ENCODE measurements at regions not wholly inside any gene's neighbourhood (a gene's known extent, or its start where the extent isn't known, plus 50 kb on each side); places are given as distances from the start of the nearest gene placed in this dataset.
"Not testable (repeated sequence)": the region's sequence is repeated elsewhere in the genome, so short reads cannot be mapped to it uniquely, and the experiment has no call there.

- no peak for DNase-seq (ENCODE audit: low read depth, low spot score)
Observed at GRCh38 chr6:137399881-137400443, 94.2 kb downstream of the OLIG3 start.

DNA sequence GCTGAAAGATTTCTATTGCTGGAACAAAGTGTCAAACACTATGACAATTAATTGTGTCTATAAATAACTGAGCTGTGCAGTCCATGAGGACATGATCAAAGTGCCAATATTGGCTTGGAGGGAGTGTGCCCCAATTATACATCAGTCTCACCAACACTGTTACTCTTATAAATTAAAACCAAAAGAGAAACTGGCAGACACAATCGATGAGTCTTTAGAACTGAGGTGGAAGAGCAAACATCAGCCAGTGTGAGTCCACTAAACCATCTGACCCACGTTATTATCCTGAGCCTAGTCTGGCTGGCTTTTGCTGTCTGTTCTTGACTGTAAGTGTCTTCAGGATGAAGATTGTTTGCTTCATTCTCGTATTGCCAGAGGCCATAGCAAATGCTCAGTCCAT lies 98.9 kb downstream of the OLIG3 start:
- no peak for DNase-seq (ENCODE audit: low read depth, low spot score)

DNA sequence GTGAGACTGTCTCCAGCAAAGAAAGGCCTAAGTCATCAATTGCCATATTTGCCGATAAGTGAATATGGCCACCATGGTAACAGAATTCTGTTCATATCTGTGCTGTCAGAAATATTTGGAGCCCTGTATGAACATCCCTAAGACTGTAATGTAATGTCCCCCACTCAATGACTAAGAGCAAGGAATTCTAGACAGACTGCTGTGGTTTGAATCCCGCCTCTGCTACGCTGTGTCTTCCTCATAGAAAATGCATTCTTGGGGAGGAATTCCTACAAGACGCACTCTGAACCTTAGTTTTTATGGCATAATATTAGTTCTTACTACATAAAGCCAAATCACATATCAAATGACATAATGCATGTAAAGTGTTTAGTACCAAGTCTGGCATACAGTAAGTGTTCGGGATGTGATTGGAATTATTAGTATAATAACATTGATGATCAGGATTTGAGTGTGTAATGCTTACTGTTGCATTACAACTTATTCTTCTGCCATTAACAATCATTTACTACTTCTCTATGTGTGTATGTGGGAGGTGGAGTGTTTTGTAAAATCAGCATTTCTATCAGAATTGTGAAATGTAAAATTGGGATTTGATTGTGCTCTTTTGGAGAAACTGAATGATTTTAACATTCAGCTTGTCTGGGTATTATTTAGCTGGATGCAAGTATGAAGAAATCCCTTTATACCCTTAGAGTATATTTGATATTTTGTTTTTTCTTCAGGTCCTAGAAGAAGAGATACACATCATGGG lies 103.0 kb downstream of the OLIG3 start:
- DNase-seq (ENCODE audit: low read depth, low spot score): no peak

DNA sequence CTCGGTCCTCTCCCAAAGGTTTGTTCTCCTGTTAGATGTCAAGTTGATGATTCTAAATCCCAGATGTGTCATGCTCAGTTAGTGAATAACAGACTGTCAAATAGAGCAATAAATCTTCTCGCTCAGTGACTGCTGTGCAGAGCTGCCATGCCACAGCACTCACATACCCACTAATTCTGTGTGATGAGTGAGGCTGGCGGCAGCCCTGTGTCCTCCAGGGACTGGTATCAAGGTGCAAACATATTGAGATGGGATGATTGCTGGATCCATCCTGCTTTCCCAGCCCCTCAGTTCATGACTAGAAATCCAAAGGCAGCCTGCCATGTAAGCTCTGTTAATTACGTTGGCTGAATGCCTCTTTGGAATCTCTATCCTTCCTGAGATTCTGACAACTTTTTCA lies 103.9 kb downstream of the OLIG3 start:
- DNase-seq (ENCODE audit: low read depth, low spot score): no peak

- DNase-seq (ENCODE audit: low read depth, low spot score): no peak
Observed at GRCh38 chr6:137389150-137389704, 105.0 kb downstream of the OLIG3 start.

DNA sequence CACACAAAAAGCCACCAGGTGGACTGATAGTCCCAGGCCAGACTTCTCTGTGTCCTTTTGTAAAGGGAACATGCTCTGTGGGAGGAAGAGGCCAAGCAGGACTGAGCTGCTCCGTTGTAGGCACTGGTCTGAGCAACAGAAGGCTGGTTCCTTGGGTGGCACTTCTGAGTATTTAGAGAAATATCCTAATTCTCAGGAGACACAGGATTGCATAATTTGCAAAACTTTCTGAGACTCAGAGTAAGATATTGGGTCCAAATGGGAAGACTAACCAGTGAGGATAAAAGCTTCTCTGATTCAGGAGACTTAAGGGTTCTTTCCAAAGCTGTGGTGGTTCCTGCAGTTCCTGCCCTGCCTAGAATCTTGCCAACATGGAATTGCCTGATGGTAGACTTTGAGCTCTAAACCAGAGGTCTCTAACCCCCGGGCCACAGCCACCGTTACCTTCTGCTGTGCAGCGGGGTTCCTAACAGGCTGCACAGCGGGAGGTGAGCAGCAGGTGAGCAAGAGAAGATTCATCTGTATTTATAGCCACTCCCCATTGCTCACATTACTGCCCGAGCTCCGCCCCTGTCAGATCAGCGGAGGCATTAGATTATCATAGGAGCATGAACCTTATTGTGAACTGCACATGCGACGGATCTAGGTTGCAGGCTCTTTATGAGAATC lies 107.0 kb downstream of the OLIG3 start:
- DNase-seq (ENCODE audit: low read depth, low spot score): no peak

- DNase-seq (ENCODE audit: low read depth, low spot score): not testable (repeated sequence)
Observed at GRCh38 chr6:137383287-137383686, 110.9 kb downstream of the OLIG3 start.

GRCh38 chr6:137378090-137378369 lies 116.2 kb downstream of the OLIG3 start:
- DNase-seq (ENCODE audit: low read depth, low spot score): no peak

GRCh38 chr6:137373296-137373695 lies 120.9 kb downstream of the OLIG3 start:
- DNase-seq (ENCODE audit: low read depth, low spot score): no peak

DNA sequence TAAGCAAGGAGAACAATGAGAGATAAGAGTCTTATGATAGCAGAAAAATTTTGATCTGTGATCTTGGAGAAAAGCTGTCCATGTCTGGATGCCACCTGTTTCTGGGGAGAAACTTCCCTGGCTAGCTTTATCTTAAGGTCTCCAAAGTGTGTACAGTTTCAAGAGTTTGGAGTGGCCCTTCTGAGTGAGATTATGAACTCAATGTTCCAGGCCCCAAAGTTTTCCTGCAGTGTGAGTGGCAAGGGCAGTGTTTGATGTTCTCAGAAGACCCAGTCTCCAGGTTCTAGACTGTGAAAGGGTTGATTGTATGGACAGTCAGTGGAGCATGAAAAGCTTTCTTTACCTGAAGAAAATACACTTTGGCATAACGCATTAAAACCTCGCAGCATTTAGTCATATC lies 121.7 kb downstream of the OLIG3 start:
- no peak for DNase-seq (ENCODE audit: low read depth, low spot score)

DNA sequence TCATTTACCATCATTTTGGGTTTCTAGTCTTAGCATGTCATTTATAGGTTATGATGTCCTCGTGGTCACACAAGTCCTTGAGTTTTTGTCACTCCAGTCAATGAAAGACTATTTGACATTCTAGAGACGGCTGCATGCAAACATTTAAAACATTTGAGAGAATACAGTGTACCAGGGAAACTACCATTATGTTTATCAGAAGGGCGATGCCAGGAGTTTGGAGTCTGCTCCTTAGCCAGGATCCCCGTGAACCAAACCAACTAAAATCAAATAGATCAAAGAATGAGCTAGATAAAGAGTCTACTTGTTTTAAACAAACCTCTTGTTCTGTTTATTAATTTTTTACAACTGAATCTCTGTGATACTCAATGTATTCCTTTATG lies 122.6 kb downstream of the OLIG3 start:
- DNase-seq (ENCODE audit: low read depth, low spot score): no peak

GRCh38 chr6:137370871-137371633 lies 123.1 kb downstream of the OLIG3 start:
- no peak for DNase-seq (ENCODE audit: low read depth, low spot score)

DNA sequence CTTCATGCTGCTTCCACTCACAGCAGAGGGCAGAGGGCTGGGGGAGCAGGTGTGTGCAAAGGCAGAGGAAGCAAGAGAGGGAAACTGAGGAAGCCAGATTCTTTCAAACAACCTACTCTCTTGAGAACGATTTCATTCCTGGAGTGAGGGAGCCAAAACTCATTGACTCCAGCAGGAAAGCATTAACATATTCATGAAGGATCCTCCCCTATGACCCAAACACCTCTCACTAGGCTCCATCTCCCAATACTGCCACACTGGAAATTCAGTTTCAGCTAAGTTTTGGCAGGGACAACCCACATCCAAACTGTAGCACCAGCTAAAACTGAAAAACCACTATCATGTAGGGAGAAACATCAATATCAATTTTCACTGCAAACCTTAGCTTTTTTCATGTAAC lies 125.1 kb downstream of the OLIG3 start:
- no peak for DNase-seq (ENCODE audit: low read depth, low spot score)

GRCh38 chr6:137365707-137366437 lies 128.3 kb downstream of the OLIG3 start:
- no peak for DNase-seq (ENCODE audit: low read depth, low spot score)

DNA sequence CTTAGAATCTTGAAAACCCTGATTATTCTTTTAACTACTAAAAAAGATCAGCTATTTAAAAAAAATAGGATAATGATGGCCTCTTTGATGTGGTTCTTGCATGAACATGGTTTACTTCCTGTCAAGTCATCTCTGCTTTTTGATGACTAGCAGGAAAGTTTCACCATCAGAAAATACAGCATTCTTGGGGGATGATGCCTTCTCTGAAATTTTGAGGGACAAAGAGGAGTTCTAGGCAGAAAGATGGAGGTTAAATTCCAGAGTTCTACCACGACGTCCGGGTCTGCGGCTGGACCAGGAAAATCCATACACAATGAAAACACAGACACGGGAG lies 130.4 kb downstream of the OLIG3 start:
- DNase-seq (ENCODE audit: low read depth, low spot score): no peak

DNA sequence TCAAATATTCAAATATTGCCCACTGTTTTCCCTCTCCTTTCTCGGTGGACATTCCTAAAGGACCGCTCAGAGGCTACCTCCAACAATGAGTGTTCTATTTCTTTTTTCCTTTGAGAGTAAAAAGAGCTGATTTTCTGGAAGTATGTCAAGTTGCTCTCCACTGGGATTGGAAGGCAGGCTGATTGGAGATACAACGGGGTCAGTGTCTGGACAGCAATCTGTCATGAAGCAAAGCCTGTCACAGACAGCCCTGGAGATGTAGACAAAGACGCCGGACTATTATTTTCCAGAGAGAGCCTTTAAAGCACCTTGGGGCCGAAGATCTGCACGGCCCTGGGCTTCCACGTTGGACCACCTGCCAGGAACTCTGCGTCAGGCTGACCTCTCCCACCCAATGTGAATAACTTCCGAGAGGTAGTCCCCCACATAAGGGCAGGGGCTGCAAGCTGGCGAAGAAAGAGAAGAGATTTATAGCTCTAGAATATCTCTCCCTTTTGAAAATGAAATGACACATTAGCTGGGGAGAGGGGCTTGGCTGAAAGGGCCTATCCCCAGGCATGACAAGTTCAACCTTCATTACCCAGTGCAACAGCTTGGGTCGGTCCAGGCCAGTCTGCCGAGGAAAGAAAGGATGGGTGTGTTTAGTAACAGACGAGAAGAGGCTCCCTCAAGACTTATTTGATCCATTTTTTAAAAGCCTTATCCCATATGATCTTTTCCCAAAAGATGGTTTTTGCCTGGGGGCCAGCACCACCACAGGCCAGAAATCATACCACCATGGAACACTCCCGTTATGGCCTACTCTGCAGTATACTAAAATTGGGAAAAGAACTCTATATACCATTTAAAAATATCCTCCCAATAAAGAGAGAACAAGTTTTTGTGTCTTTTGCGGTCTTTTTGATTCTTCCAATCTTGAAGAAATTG lies 131.1 kb downstream of the OLIG3 start:
- DNase-seq (ENCODE audit: low read depth, low spot score): no peak

- DNase-seq (ENCODE audit: low read depth, low spot score): no peak
Observed at GRCh38 chr6:137361701-137362100, 132.5 kb downstream of the OLIG3 start.

DNA sequence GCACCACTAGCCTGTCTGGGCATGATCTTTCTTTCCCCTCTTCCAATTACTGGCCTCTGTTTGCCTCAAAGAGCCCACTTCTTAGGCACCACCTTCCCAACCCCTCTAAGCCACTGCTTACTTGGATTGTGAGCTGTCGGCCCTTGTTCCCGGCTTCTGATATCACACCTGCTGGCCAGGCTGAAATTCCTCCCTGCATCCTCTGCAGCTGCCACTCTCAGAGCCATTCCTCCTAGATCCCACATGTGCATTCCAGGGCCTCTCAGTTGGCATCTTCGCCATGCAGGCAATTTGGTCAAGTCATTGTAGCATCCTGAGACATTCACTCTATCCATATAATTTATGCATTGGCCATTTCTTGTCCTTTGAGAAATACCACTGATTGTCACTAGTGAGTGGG lies 135.9 kb downstream of the OLIG3 start:
- no peak for DNase-seq (ENCODE audit: low read depth, low spot score)

GRCh38 chr6:137357948-137358266 lies 136.3 kb downstream of the OLIG3 start:
- no peak for DNase-seq (ENCODE audit: low read depth, low spot score)

GRCh38 chr6:137357263-137357947 lies 136.8 kb downstream of the OLIG3 start:
- no peak for DNase-seq (ENCODE audit: low read depth, low spot score)
